ENCODE measurements at regions not wholly inside any gene's neighbourhood (a gene's known extent, or its start where the extent isn't known, plus 50 kb on each side); places are given as distances from the start of the nearest gene placed in this dataset.

- FAIRE-seq (no peak), DNase-seq (ENCODE audit: insufficient read length, low spot score) (no peak)
- TF ChIP-seq POU2F2 (IDR thresholded peaks at IDR 0.05; ENCODE audit: low read depth, low read length) (no peak), POLR2A (IDR thresholded peaks at IDR 0.05; ENCODE audit: low read depth, low read length) (no peak), PAX5 (IDR thresholded peaks at IDR 0.05; ENCODE audit: insufficient read depth, low read length, severe bottlenecking) (no peak), SPI1 (IDR thresholded peaks at IDR 0.05; ENCODE audit: low read depth, low read length) (no peak), TAF1 (IDR thresholded peaks at IDR 0.05; ENCODE audit: low read depth, low read length) (no peak), POLR2AphosphoS5 (IDR thresholded peaks at IDR 0.05; ENCODE audit: low read depth, low read length) (no peak)
These were observed 138.4 kb upstream of the CIBAR2 start for GRCh38 chr16:85250609-85251223.

GRCh38 chr16:85251225-85251760 is 139.0 kb upstream of the CIBAR2 start:
- FAIRE-seq (no peak), DNase-seq (ENCODE audit: insufficient read length, low spot score) (no peak)

GRCh38 chr16:85252014-85252413 is 139.7 kb upstream of the CIBAR2 start:
- FAIRE-seq, result no peak
- TF ChIP-seq TAF1 (IDR thresholded peaks at IDR 0.05; ENCODE audit: low read depth, low read length), result no peak
- no peak for TF ChIP-seq POU2F2 (IDR thresholded peaks at IDR 0.05; ENCODE audit: low read depth, low read length)
- no peak for TF ChIP-seq SPI1 (IDR thresholded peaks at IDR 0.05; ENCODE audit: low read depth, low read length)
- TF ChIP-seq POLR2A (IDR thresholded peaks at IDR 0.05; ENCODE audit: low read depth, low read length), result no peak
- no peak for TF ChIP-seq POLR2AphosphoS5 (IDR thresholded peaks at IDR 0.05; ENCODE audit: low read depth, low read length)
- no peak for TF ChIP-seq PAX5 (IDR thresholded peaks at IDR 0.05; ENCODE audit: insufficient read depth, low read length, severe bottlenecking)
- DNase-seq (ENCODE audit: insufficient read length, low spot score), result no peak

More at GRCh38 chr16:85251225-85251760, 139.0 kb upstream of the CIBAR2 start:
- no peak for TF ChIP-seq POLR2AphosphoS5 (IDR thresholded peaks at IDR 0.05; ENCODE audit: low read depth, low read length)
- no peak for TF ChIP-seq POLR2A (IDR thresholded peaks at IDR 0.05; ENCODE audit: low read depth, low read length)
- no peak for TF ChIP-seq POU2F2 (IDR thresholded peaks at IDR 0.05; ENCODE audit: low read depth, low read length)
- no peak for TF ChIP-seq TAF1 (IDR thresholded peaks at IDR 0.05; ENCODE audit: low read depth, low read length)
- no peak for TF ChIP-seq SPI1 (IDR thresholded peaks at IDR 0.05; ENCODE audit: low read depth, low read length)
- no peak for TF ChIP-seq PAX5 (IDR thresholded peaks at IDR 0.05; ENCODE audit: insufficient read depth, low read length, severe bottlenecking)

- TF ChIP-seq POU2F2 (IDR thresholded peaks at IDR 0.05; ENCODE audit: low read depth, low read length), result no peak
- TF ChIP-seq PAX5 (IDR thresholded peaks at IDR 0.05; ENCODE audit: insufficient read depth, low read length, severe bottlenecking), result no peak
- no peak for TF ChIP-seq SPI1 (IDR thresholded peaks at IDR 0.05; ENCODE audit: low read depth, low read length)
- TF ChIP-seq POLR2A (IDR thresholded peaks at IDR 0.05; ENCODE audit: low read depth, low read length), result no peak
- TF ChIP-seq POLR2AphosphoS5 (IDR thresholded peaks at IDR 0.05; ENCODE audit: low read depth, low read length), result no peak
- no peak for TF ChIP-seq TAF1 (IDR thresholded peaks at IDR 0.05; ENCODE audit: low read depth, low read length)
- FAIRE-seq (no peak), DNase-seq (ENCODE audit: insufficient read length, low spot score) (no peak)
These were observed 140.2 kb upstream of the CIBAR2 start for GRCh38 chr16:85252461-85252860.

- peak; percentile 96 for DNase-seq (ENCODE audit: insufficient read length, low spot score)
- TF ChIP-seq PAX5 (IDR thresholded peaks at IDR 0.05; ENCODE audit: insufficient read depth, low read length, severe bottlenecking) (no peak), TAF1 (IDR thresholded peaks at IDR 0.05; ENCODE audit: low read depth, low read length) (no peak), POLR2A (IDR thresholded peaks at IDR 0.05; ENCODE audit: low read depth, low read length) (no peak), POLR2AphosphoS5 (IDR thresholded peaks at IDR 0.05; ENCODE audit: low read depth, low read length) (no peak), SPI1 (IDR thresholded peaks at IDR 0.05; ENCODE audit: low read depth, low read length) (no peak), POU2F2 (IDR thresholded peaks at IDR 0.05; ENCODE audit: low read depth, low read length) (no peak)
- FAIRE-seq, result peak; percentile 92
These were observed 141.0 kb upstream of the CIBAR2 start for GRCh38 chr16:85253084-85253941.

GRCh38 chr16:85254051-85254450 is 141.8 kb upstream of the CIBAR2 start:
- no peak for DNase-seq (ENCODE audit: insufficient read length, low spot score)
- no peak for FAIRE-seq

GRCh38 chr16:85254921-85255320 is 142.6 kb upstream of the CIBAR2 start:
- no peak for TF ChIP-seq POU2F2 (IDR thresholded peaks at IDR 0.05; ENCODE audit: low read depth, low read length)
- TF ChIP-seq SPI1 (IDR thresholded peaks at IDR 0.05; ENCODE audit: low read depth, low read length), result no peak
- no peak for TF ChIP-seq TAF1 (IDR thresholded peaks at IDR 0.05; ENCODE audit: low read depth, low read length)
- no peak for TF ChIP-seq POLR2A (IDR thresholded peaks at IDR 0.05; ENCODE audit: low read depth, low read length)
- TF ChIP-seq PAX5 (IDR thresholded peaks at IDR 0.05; ENCODE audit: insufficient read depth, low read length, severe bottlenecking), result no peak
- no peak for TF ChIP-seq POLR2AphosphoS5 (IDR thresholded peaks at IDR 0.05; ENCODE audit: low read depth, low read length)
- no peak for FAIRE-seq

More at GRCh38 chr16:85254051-85254450, 141.8 kb upstream of the CIBAR2 start:
- TF ChIP-seq POU2F2 (IDR thresholded peaks at IDR 0.05; ENCODE audit: low read depth, low read length), result no peak
- no peak for TF ChIP-seq SPI1 (IDR thresholded peaks at IDR 0.05; ENCODE audit: low read depth, low read length)
- TF ChIP-seq POLR2A (IDR thresholded peaks at IDR 0.05; ENCODE audit: low read depth, low read length), result no peak
- no peak for TF ChIP-seq PAX5 (IDR thresholded peaks at IDR 0.05; ENCODE audit: insufficient read depth, low read length, severe bottlenecking)
- TF ChIP-seq POLR2AphosphoS5 (IDR thresholded peaks at IDR 0.05; ENCODE audit: low read depth, low read length), result no peak
- TF ChIP-seq TAF1 (IDR thresholded peaks at IDR 0.05; ENCODE audit: low read depth, low read length), result no peak

GRCh38 chr16:85255777-85256176 is 143.5 kb upstream of the CIBAR2 start:
- TF ChIP-seq PAX5 (IDR thresholded peaks at IDR 0.05; ENCODE audit: insufficient read depth, low read length, severe bottlenecking) (no peak), TAF1 (IDR thresholded peaks at IDR 0.05; ENCODE audit: low read depth, low read length) (no peak), SPI1 (IDR thresholded peaks at IDR 0.05; ENCODE audit: low read depth, low read length) (no peak), POLR2AphosphoS5 (IDR thresholded peaks at IDR 0.05; ENCODE audit: low read depth, low read length) (no peak), POU2F2 (IDR thresholded peaks at IDR 0.05; ENCODE audit: low read depth, low read length) (no peak), POLR2A (IDR thresholded peaks at IDR 0.05; ENCODE audit: low read depth, low read length) (no peak)
- DNase-seq (ENCODE audit: insufficient read length, low spot score) (no peak), FAIRE-seq (no peak)

More at GRCh38 chr16:85254921-85255320, 142.6 kb upstream of the CIBAR2 start:
- no peak for DNase-seq (ENCODE audit: insufficient read length, low spot score)

All from GM12891 (cell line).